Endothelial cell (in vitro differentiated cells): ENCODE measurements at regions not wholly inside any gene's neighbourhood (a gene's known extent, or its start where the extent isn't known, plus 50 kb on each side); places are given as distances from the start of the nearest gene placed in this dataset.

Experiments used
- DNase-seq: peaks from one replicate; pipeline ENCODE4 v3.0.0; 2021; ENCODE audit warnings: low spot score
- H3K27ac Mint-ChIP-seq: one replicate; pipeline ENCODE4 v1.8.0; 2021; ENCODE audit warnings: mixed read lengths, inconsistent platforms; ENCODE audit not compliant: unreplicated experiment
- H3K27me3 Mint-ChIP-seq: one replicate; pipeline ENCODE4 v1.8.0; 2021; ENCODE audit warnings: mild to moderate bottlenecking, moderate library complexity, mixed read lengths, inconsistent platforms; ENCODE audit not compliant: unreplicated experiment
- H3K36me3 Mint-ChIP-seq: one replicate; pipeline ENCODE4 v1.8.0; 2021; ENCODE audit warnings: mild to moderate bottlenecking, low read depth, mixed read lengths, inconsistent platforms; ENCODE audit not compliant: unreplicated experiment
- H3K4me1 Mint-ChIP-seq: one replicate; pipeline ENCODE4 v1.8.0; 2021; ENCODE audit warnings: mild to moderate bottlenecking, mixed read lengths, inconsistent platforms; ENCODE audit not compliant: unreplicated experiment
- H3K4me3 Mint-ChIP-seq: one replicate; pipeline ENCODE4 v1.8.0; 2021; ENCODE audit warnings: mild to moderate bottlenecking, mixed read lengths, inconsistent platforms; ENCODE audit not compliant: unreplicated experiment
- H3K9me3 Mint-ChIP-seq: one replicate; pipeline ENCODE4 v1.8.0; 2021; ENCODE audit warnings: mixed read lengths, inconsistent platforms; ENCODE audit not compliant: unreplicated experiment
- CTCF ChIP-seq: fragments of 200-600 bp; sonication (generic); IDR thresholded peaks from one replicate; pipeline ENCODE4 v1.5.0; 2021; ENCODE audit warnings: antibody characterized with exemption; ENCODE audit not compliant: unreplicated experiment

- no peaks in the 10 kb centered on the region for H3K36me3 Mint-ChIP-seq
- no peaks in the 10 kb centered on the region for H3K4me1 Mint-ChIP-seq
- no peak for DNase-seq
- H3K9me3 Mint-ChIP-seq: no peaks in the 10 kb centered on the region
- no peak overlapping the region for H3K4me3 Mint-ChIP-seq
- no peak overlapping the region for H3K27ac Mint-ChIP-seq
- no peak for TF ChIP-seq CTCF
- H3K27me3 Mint-ChIP-seq: no peaks in the 10 kb centered on the region
Observed at GRCh38 chr2:105609746-105610402, 134.8 kb upstream of the NCK2 start.

- H3K4me3 Mint-ChIP-seq: no peak overlapping the region
- no peak for DNase-seq
- no peaks in the 10 kb centered on the region for H3K4me1 Mint-ChIP-seq
- no peaks in the 10 kb centered on the region for H3K36me3 Mint-ChIP-seq
- H3K27me3 Mint-ChIP-seq: no peaks in the 10 kb centered on the region
- no peak for TF ChIP-seq CTCF
- no peaks in the 10 kb centered on the region for H3K9me3 Mint-ChIP-seq
- H3K27ac Mint-ChIP-seq: no peak overlapping the region
Observed at GRCh38 chr2:105607920-105608504, 136.7 kb upstream of the NCK2 start.

- no peaks in the 10 kb centered on the region for H3K4me1 Mint-ChIP-seq
- H3K9me3 Mint-ChIP-seq: no peaks in the 10 kb centered on the region
- TF ChIP-seq CTCF: no peak
- H3K27ac Mint-ChIP-seq: no peak overlapping the region
- no peaks in the 10 kb centered on the region for H3K36me3 Mint-ChIP-seq
- no peak for DNase-seq
- no peaks in the 10 kb centered on the region for H3K27me3 Mint-ChIP-seq
- H3K4me3 Mint-ChIP-seq: no peak overlapping the region
Observed at GRCh38 chr2:105606081-105606480, 138.6 kb upstream of the NCK2 start.

GRCh38 chr2:105604938-105605337 lies 139.8 kb upstream of the NCK2 start:
- no peak for TF ChIP-seq CTCF
- no peaks in the 10 kb centered on the region for H3K36me3 Mint-ChIP-seq
- no peak overlapping the region for H3K27ac Mint-ChIP-seq
- H3K4me3 Mint-ChIP-seq: no peak overlapping the region
- no peaks in the 10 kb centered on the region for H3K4me1 Mint-ChIP-seq
- no peak for DNase-seq
- H3K9me3 Mint-ChIP-seq: no peaks in the 10 kb centered on the region
- no peaks in the 10 kb centered on the region for H3K27me3 Mint-ChIP-seq

- no peak for DNase-seq
- H3K4me3 Mint-ChIP-seq: no peak overlapping the region
- H3K27me3 Mint-ChIP-seq: peaks cover 4% of the 10 kb centered on the region
- no peaks in the 10 kb centered on the region for H3K4me1 Mint-ChIP-seq
- H3K36me3 Mint-ChIP-seq: no peaks in the 10 kb centered on the region
- no peak for TF ChIP-seq CTCF
- H3K9me3 Mint-ChIP-seq: no peaks in the 10 kb centered on the region
- no peak overlapping the region for H3K27ac Mint-ChIP-seq
Observed at GRCh38 chr2:105600949-105601794, 143.5 kb upstream of the NCK2 start.
